ENCODE measurements at regions not wholly inside any gene's neighbourhood (a gene's known extent, or its start where the extent isn't known, plus 50 kb on each side); places are given as distances from the start of the nearest gene placed in this dataset.

DNA sequence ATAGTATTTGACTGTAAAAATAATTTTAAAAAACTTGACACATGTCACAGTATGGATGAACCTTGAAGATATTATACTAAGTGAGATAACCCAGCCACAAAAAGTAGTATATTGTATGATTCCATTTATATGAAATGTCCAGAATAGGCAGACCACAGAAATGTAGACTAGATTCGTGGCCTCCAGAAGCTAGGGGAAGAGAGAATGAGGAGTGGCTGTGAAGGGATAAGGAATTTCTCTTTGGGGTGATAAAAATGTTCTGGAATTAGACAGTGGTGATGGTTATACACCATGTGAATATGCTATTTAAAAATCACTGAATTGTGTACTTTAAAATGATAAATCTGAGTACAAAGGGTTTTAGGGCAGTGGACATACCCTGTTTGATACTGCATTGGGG lies 253.1 kb upstream of the DYNLRB2 start:
- POLR2A ChIA-PET = no interaction called here
- Histone ChIP-seq H3K4me2 (replicated peaks; ENCODE audit: low read depth, low read length, poor library complexity, severe bottlenecking) (no peak overlapping the region), H3K9ac (ENCODE audit: low read length) (no peak overlapping the region), H2AFZ (ENCODE audit: insufficient read depth, low read depth, low read length, poor library complexity, severe bottlenecking) (no peak overlapping the region), H3K27ac (ENCODE audit: low read length in 2 of 2) (no peak overlapping the region), H4K20me1 (ENCODE audit: control insufficient read depth, insufficient read depth, low read length, poor library complexity, severe bottlenecking) (no peaks in the 10 kb centered on the region), H3K79me2 (ENCODE audit: control insufficient read depth, insufficient read depth, low read length) (no peaks in the 10 kb centered on the region), H3K27me3 (replicated peaks in 1 of 4; ENCODE audit: control extremely low read depth in 1 of 4, control insufficient read depth in 3 of 4, insufficient read depth in 4 of 4, low read length in 3 of 4) (no peaks in the 10 kb centered on the region), H3K9me3 (ENCODE audit: control extremely low read depth in 1 of 3, control insufficient read depth in 2 of 3, insufficient read depth in 1 of 3, low read length in 2 of 3) (no peaks in the 10 kb centered on the region), H3K36me3 (replicated peaks in 1 of 2; ENCODE audit: control extremely low read depth in 1 of 2, control insufficient read depth in 1 of 2, extremely low read depth in 1 of 2, insufficient read depth in 2 of 2, low read length in 1 of 2) (no peaks in the 10 kb centered on the region), H3K4me1 (ENCODE audit: control insufficient read depth in 2 of 2, insufficient read depth in 2 of 2, low read length in 2 of 2) (no peaks in the 10 kb centered on the region), H3K4me3 (ENCODE audit: control extremely low read depth in 1 of 5, extremely low read depth in 1 of 5, insufficient read depth in 1 of 5, low read depth in 2 of 5, low read length in 4 of 5) (no peak overlapping the region)
- no peak for TF ChIP-seq EZH2 (IDR thresholded peaks at IDR 0.05; ENCODE audit: borderline replicate concordance, insufficient read depth, low read depth, low read length, poor library complexity, severe bottlenecking)
- TF ChIP-seq CTCF (IDR thresholded peaks at IDR 0.05) = no peak
- DNase-seq (no peak), ATAC-seq (ENCODE audit: low read depth) (no peak)
- CTCF ChIA-PET = no interaction called here
- WGBS (ENCODE audit: insufficient coverage) = 44% methylated on average over 1 of the region's 1 CpG
- Mint-ChIP-seq H3K27ac (no peak overlapping the region), H3K4me3 (no peak overlapping the region), H3K4me1 (no peaks in the 10 kb centered on the region), H3K27me3 (peaks cover 13% of the 10 kb centered on the region), H3K9me3 (ENCODE audit: insufficient read depth) (peaks cover 2% of the 10 kb centered on the region)
- intact Hi-C loops (cut with micrococcal nuclease) = no loop called here

DNA sequence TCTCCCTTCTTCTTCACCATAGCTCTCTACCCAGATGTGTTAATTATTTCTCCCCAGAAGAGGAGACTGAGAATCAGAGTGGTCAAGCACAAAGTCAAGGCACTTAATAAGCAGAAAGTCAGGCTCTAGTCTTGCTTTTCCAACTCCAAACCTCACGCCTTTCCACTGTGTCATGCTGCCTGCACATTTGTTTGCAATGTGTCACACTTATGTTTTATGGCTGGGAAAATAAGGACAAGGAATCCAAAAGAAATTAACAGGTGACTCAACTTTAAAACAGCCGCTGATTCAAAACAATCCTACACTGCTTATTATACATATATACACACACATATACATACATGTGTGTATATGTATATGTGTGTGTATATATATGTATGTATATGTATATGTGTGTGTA lies 255.7 kb upstream of the DYNLRB2 start:
- Mint-ChIP-seq H3K27me3 (peaks cover 17% of the 10 kb centered on the region), H3K27ac (no peak overlapping the region), H3K9me3 (ENCODE audit: insufficient read depth) (peaks cover 2% of the 10 kb centered on the region), H3K4me3 (no peak overlapping the region), H3K4me1 (no peaks in the 10 kb centered on the region)
- H3K4me1 ChIP-seq (ENCODE audit: control insufficient read depth in 2 of 2, insufficient read depth in 2 of 2, low read length in 2 of 2) = no peaks in the 10 kb centered on the region
- DNase-seq (no peak), ATAC-seq (ENCODE audit: low read depth) (no peak)
- CTCF ChIA-PET = no interaction called here
- H3K9ac ChIP-seq (ENCODE audit: low read length) = no peak overlapping the region
- no peak for TF ChIP-seq EZH2 (IDR thresholded peaks at IDR 0.05; ENCODE audit: borderline replicate concordance, insufficient read depth, low read depth, low read length, poor library complexity, severe bottlenecking)
- no peak for TF ChIP-seq CTCF (IDR thresholded peaks at IDR 0.05)
- no peaks in the 10 kb centered on the region for H3K27me3 ChIP-seq (replicated peaks in 1 of 4; ENCODE audit: control extremely low read depth in 1 of 4, control insufficient read depth in 3 of 4, insufficient read depth in 4 of 4, low read length in 3 of 4)
- no peaks in the 10 kb centered on the region for H3K36me3 ChIP-seq (replicated peaks in 1 of 2; ENCODE audit: control extremely low read depth in 1 of 2, control insufficient read depth in 1 of 2, extremely low read depth in 1 of 2, insufficient read depth in 2 of 2, low read length in 1 of 2)
- H3K4me2 ChIP-seq (replicated peaks; ENCODE audit: low read depth, low read length, poor library complexity, severe bottlenecking) = no peak overlapping the region
- no peaks in the 10 kb centered on the region for H4K20me1 ChIP-seq (ENCODE audit: control insufficient read depth, insufficient read depth, low read length, poor library complexity, severe bottlenecking)
- intact Hi-C loops (cut with micrococcal nuclease) = no loop called here
- POLR2A ChIA-PET = no interaction called here
- H2AFZ ChIP-seq (ENCODE audit: insufficient read depth, low read depth, low read length, poor library complexity, severe bottlenecking) = no peak overlapping the region
- H3K79me2 ChIP-seq (ENCODE audit: control insufficient read depth, insufficient read depth, low read length) = no peaks in the 10 kb centered on the region
- WGBS (ENCODE audit: insufficient coverage) = no CpG with 5 or more reads among the region's 2 CpGs
- no peak overlapping the region for H3K27ac ChIP-seq (ENCODE audit: low read length in 2 of 2)
- no peaks in the 10 kb centered on the region for H3K9me3 ChIP-seq (ENCODE audit: control extremely low read depth in 1 of 3, control insufficient read depth in 2 of 3, insufficient read depth in 1 of 3, low read length in 2 of 3)
- no peak overlapping the region for H3K4me3 ChIP-seq (ENCODE audit: control extremely low read depth in 1 of 5, extremely low read depth in 1 of 5, insufficient read depth in 1 of 5, low read depth in 2 of 5, low read length in 4 of 5)
